Activated CD4-positive, alpha-beta T cell treated with anti-CD3 and anti-CD28 coated beads, Interleukin-2, amount 50 U/mL, for 48 hours (primary cell): ENCODE measurements at regions not wholly inside any gene's neighbourhood (a gene's known extent, or its start where the extent isn't known, plus 50 kb on each side); places are given as distances from the start of the nearest gene placed in this dataset.

Experiments used
- DNase-seq, 2 experiments: peaks; one replicate each; pipeline ENCODE4 v3.0.0-alpha.2; 2020

- DNase-seq: no peak
Observed at GRCh38 chr2:48145845-48146452, 168.5 kb upstream of the FOXN2 start.

- no peak for DNase-seq
Observed at GRCh38 chr2:48146552-48146951, 167.9 kb upstream of the FOXN2 start.

GRCh38 chr2:48147719-48148118 lies 166.8 kb upstream of the FOXN2 start:
- no peak for DNase-seq

- no peak for DNase-seq
Observed at GRCh38 chr2:48148841-48149430, 165.5 kb upstream of the FOXN2 start.

GRCh38 chr2:48157150-48157549 lies 157.3 kb upstream of the FOXN2 start:
- no peak for DNase-seq

- DNase-seq: no peak
Observed at GRCh38 chr2:48161628-48162027, 152.9 kb upstream of the FOXN2 start.

GRCh38 chr2:48162742-48163141 lies 151.7 kb upstream of the FOXN2 start:
- no peak for DNase-seq

GRCh38 chr2:48165070-48165753 lies 149.3 kb upstream of the FOXN2 start:
- DNase-seq: no peak

- no peak for DNase-seq
Observed at GRCh38 chr2:48169141-48169592, 145.3 kb upstream of the FOXN2 start.

- DNase-seq: no peak
Observed at GRCh38 chr2:48170281-48170680, 144.2 kb upstream of the FOXN2 start.

- DNase-seq: no peak
Observed at GRCh38 chr2:48173141-48173540, 141.3 kb upstream of the FOXN2 start.

- DNase-seq: no peak
Observed at GRCh38 chr2:48174503-48174902, 140.0 kb upstream of the FOXN2 start.

- no peak for DNase-seq
Observed at GRCh38 chr2:48175254-48175653, 139.2 kb upstream of the FOXN2 start.

- no peak for DNase-seq
Observed at GRCh38 chr2:48175656-48176055, 138.8 kb upstream of the FOXN2 start.

GRCh38 chr2:48176876-48177275 lies 137.6 kb upstream of the FOXN2 start:
- DNase-seq: no peak

GRCh38 chr2:48178611-48179010 lies 135.9 kb upstream of the FOXN2 start:
- DNase-seq: no peak

- DNase-seq: no peak
Observed at GRCh38 chr2:48180557-48180956, 133.9 kb upstream of the FOXN2 start.

- no peak for DNase-seq
Observed at GRCh38 chr2:48183276-48183675, 131.2 kb upstream of the FOXN2 start.

- no peak for DNase-seq
Observed at GRCh38 chr2:48183991-48184390, 130.5 kb upstream of the FOXN2 start.

GRCh38 chr2:48187503-48187902 lies 127.0 kb upstream of the FOXN2 start:
- no peak for DNase-seq

GRCh38 chr2:48189552-48190228 lies 124.8 kb upstream of the FOXN2 start:
- no peak for DNase-seq

- no peak for DNase-seq
Observed at GRCh38 chr2:48190230-48190629, 124.3 kb upstream of the FOXN2 start.

- DNase-seq: no peak
Observed at GRCh38 chr2:48194641-48195040, 119.8 kb upstream of the FOXN2 start.

GRCh38 chr2:48195169-48195568 lies 119.3 kb upstream of the FOXN2 start:
- no peak for DNase-seq
